HG03045 (cell line): ENCODE measurements at regions not wholly inside any gene's neighbourhood (a gene's known extent, or its start where the extent isn't known, plus 50 kb on each side); places are given as distances from the start of the nearest gene placed in this dataset.

Source experiments
- ATAC-seq: cut with Tn5 transposase; IDR thresholded peaks from one replicate; pipeline ENCODE4 v1.9.1; 2021; ENCODE audit warnings: mild to moderate bottlenecking, moderate library complexity; ENCODE audit not compliant: unreplicated experiment

DNA sequence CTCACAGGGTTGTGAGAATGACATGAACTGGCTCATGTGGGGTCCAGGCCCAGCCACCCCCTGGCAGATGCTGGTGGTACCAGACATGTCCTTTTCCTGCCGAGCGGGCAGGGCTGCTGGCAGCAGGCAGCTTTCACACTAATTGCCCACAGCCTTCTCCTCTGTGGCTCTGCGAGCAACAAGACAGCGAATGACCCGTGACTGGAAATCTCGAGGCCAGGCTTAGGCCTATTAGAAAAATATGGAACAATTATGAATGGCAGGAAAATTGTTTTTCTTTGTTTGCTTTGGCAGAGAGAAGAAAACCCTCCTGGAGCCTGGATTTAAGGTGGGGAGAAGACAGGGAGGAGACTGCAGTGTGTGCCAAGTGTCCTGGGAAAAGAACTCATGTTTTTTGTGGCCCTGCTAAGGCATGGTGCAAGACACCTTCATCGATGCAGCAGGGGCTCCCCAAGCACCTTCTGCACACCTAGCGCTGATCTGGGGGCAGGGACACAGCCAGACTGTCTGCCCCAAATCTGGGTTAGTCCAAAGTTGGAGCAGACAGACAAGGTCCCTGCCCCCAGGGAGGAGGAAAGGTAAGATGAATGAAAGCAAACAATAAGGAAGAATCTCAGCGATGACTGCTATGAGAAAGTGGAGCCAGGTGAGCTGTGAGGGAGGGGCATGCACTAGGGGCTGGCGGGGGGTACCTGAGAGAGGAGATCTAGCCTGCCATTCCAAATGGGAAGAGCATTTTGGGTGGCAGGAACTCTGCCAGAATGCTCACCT lies 193.8 kb upstream of the TLE3 start:
- no peak for ATAC-seq

DNA sequence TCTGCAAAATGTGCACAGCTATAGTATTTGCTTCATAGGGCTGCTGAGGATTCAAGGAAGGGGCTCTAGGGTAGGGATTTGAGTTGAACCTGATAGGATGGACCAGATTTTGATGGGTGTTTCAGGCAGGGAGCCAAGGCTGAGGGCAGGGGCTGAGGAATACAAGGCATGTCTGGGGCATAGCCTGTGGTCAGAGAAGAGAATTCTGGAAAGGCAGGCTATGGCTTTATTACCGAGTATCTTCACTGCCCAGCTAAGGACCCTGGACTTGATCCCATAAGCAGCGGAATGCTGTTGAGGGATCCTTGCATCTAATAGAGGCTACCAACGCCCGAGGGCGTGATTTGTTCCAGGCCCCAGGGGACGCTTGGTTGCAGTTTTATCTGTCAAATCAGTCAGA lies 193.0 kb upstream of the TLE3 start:
- no peak for ATAC-seq

DNA sequence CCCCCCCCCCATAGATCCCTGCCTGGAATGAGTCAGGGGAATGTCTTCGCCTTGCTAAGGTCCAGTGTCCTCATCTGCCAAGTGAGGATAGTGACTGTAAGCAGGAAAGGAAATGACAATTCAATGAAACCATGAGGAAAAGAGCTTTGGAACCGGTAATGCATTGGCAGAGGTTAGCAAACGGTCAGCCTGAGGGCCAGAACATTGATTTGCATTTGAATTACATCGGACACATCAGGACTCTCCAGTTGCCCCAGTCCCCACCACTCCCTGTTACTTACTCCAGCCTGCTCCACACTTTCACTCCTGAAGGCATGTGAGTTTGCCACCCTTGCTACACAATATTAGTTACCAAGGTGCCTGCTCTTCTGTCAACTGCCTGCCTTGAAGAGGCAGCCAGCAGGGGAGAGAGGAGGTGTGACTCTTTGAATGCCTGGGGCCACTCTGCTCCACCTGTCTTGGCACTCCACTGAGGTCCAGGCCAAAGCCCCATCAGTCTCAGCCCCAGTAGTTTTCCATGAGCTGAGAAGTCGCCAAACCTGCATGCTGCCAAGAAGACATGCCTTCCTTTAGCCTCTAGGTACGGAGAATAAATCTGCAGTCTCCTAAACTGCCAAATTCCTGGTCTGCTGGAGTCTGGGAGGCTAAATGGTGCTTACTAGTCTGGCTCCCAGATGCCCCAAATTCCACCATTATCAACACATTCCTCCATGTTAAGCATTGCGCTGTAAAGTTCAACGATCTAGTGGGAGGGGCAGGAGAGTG lies 191.7 kb upstream of the TLE3 start:
- ATAC-seq = no peak

DNA sequence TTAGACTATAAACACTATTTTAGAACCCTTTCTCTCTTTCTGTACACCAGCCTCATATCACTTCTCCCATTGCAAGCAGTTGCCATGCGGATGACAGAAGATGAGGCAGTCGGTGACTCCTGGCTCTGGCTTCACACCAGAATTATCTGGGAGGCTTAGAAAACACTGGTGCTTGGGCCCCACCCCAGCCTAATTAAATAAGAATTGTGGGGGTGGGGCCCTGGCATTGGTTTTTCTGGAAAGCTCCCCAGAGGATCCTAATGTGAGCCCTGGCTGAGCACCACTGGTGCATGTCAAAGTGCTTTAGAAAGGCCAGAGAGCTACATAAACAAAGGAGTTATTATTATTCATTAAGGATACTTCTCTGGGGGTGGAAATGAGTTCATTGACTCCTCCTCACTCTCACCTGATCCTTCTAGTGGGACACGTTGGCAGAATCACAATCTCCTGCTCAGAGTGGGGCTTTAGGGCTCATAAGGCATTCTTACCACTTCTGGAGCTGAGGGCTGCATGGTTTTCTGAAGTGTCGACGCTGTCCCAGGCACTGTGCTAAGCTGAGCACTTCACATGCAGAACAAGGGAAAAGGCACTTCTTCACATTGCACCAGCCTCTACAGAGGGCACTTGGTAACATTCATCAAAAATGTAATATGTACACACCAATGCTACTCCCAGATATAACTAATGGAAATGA lies 188.5 kb upstream of the TLE3 start:
- ATAC-seq = no peak

DNA sequence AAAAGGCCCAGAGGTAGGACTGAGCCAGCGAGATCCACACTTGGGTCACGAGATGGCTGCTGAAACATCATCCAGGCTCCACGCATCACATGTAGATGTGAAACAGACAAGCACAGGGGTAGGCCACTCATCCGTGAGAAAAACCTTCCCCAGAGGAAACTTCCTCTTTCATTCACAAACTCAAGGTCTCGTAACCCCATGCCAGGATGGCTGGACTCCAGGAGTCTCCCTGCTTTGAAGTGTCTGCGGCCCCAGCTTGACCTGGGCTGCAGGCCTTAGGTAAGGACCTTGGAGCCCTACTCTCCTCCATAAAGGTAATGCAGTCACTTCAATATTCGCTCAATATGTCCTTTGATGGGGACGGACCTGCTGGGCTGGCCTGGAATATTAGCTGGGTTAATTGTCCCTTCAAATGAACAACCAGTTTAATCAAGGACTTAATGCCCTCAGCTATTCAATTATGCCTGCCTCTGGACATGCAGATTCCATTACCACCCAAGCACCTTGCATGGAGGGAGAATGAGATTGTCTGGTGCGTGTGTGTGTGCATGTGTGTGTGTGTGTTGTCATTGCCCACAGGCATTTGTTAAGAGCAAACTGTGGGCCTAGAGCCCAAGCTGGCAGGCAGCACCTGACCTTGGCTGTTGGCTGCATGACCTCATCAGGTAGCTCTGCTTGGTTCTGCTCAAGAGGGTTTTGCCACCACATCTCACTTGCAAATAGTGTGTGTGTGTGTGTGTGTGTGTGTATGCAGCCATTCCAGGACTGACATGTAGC lies 186.9 kb upstream of the TLE3 start:
- no peak for ATAC-seq

DNA sequence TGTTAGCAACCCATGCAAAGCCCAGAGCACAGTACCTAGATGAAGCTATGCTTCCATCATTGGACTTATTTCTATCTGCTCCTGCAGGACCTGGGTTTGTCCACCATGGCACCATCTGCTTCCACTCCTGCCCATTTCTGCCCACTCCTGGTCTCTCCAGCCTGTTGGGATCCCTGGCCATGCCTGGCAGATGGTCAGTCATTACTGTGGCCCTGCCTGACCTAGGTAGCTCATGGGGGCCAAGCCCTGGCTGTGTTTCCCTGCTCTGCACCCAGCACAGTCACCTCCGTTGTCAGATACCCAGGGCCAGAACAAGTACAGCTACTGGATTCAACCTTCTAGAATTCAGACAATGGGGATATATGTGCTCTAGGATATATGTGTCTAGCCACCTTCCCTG lies 185.8 kb upstream of the TLE3 start:
- ATAC-seq = no peak

DNA sequence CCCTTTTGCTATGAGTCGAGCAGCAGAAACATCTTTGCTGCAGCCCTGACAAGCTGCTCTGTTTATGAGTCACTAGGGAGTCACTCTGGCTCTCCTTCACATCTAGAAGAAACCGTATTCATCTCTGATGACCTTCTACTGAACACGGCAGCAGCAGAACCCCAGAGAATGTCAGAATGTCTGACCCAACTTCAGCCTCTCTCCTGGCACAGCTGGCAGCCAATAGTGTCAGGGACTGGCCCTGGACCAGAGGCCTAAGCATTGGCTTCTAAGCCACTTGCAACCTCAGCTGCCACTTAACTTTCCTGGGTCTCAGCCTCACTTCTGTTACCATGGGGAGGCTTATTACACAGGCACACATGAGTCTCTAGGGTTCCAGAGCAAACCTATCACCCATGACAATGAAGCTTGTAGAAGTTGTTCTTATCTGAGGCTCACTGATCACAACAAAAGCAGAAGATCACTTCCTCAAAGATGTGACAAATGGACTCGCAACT lies 184.1 kb upstream of the TLE3 start:
- no peak for ATAC-seq

DNA sequence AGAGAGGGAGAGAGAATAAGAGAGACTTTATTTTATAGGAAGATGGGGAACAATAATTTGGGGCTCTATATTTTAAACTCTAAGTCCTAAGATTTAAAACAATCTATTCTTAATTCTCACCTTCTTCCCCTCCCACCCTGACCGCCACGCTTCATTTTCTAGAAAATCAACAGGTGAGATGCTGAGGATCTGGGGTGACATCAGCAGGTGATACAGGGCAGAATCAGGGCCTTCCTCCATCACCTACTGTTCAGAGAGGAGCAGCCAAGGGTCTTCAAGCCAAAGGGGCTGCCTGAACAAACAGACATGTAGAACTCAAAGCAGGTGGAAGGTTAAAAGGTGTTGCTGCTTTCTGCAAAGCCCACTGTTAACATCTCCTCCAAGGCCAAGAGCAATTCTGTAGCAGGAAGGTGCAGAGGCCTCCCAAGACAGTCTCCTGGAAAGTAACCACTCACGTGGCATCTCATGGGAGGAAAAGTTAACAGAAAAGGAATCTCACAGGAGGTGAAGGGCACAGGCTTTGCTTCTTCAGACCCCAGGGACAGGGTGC lies 183.6 kb upstream of the TLE3 start:
- no peak for ATAC-seq

DNA sequence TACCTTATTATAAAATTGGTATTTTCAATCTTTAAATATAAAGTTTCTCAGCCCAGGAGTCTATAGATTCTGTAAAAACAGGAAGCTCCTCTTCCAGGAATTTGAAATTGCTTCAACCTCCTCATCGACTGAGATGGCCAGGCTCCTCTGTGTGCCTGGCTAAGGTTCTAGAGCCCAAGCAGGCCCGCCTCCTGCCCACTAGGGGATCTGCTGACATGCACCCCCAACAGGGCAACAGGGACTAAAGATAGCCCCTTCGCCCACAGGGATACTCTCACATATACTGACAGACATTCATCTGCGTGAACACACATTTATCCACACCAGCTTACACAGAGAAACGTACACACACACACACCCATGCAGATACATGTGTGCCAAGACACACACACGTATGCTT lies 183.1 kb upstream of the TLE3 start:
- no peak for ATAC-seq

DNA sequence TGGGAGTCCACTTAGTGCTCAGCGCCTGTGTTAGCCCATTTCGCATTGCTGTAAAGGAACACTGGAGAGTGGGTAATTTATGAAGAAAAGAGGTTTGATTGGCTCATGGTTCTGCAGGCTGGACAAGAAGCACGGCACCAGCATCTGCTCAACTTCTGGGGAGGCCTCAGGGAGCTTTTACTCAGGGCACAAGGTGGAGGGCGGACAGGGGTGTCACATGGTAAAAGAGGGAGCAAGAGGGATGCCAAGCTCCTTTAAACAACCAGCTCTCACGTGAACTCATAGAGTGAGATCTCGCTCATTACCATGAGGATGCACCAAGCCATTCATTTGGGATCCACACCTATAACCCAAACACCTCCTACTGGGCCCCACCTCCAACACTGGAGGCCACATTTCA lies 181.4 kb upstream of the TLE3 start:
- no peak for ATAC-seq

DNA sequence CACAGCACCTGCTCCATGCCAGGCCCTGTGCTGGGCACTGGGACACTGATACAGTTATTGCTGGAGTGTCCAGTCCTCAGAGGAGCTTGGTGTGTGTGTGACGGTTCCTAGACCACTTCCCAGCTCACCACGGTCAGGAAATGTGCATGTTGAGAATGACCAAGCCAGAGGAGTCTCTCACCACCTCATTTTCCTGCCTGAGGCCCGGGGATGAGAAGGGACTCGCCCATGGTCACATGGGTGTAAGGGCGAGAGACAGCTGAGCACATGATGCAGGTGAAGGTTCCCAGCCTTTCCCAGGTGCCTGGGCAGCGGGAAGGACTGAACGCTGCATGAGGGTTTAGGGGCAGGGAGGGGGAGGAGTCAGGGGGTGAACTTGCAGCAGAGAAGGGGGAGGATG lies 180.9 kb upstream of the TLE3 start:
- no peak for ATAC-seq

DNA sequence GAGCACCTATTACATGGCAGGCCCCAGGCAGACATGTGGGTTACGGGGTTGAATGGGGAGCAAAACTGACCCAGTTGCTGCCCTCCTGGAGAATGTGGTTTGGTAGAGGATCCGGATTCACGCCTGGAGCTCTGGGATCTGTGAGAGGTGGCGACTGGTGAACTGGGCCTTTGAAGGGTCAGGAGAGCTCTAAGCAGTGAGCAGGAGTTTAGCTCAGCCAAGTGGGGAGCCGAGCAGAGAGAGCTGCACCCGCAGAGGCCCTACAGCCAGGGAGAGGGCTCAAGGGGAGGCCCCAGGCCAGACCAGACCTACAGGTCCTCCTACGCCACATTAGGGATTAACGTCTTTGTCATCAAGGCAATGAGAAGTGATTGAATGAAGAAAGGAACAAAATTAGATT lies 179.8 kb upstream of the TLE3 start:
- ATAC-seq = no peak

DNA sequence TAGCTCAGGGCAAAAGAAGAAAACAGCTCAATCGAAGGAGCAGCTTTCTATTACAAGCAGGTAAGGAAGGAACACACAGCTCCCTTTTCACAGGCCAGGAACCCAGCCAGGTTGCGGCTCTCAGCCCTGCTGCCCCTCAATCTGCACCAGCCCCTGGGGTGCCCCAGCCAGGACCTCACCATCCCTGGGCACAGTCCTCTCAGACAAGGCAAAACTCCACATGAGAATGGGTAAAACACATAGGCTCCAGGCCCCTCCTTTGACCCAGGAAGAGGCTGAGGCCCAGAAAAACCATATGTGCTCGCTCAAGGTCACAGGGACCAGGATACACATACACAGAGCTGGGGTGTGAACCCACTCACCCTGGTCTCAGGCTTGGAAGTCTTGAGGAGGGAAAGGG lies 178.7 kb upstream of the TLE3 start:
- no peak for ATAC-seq

DNA sequence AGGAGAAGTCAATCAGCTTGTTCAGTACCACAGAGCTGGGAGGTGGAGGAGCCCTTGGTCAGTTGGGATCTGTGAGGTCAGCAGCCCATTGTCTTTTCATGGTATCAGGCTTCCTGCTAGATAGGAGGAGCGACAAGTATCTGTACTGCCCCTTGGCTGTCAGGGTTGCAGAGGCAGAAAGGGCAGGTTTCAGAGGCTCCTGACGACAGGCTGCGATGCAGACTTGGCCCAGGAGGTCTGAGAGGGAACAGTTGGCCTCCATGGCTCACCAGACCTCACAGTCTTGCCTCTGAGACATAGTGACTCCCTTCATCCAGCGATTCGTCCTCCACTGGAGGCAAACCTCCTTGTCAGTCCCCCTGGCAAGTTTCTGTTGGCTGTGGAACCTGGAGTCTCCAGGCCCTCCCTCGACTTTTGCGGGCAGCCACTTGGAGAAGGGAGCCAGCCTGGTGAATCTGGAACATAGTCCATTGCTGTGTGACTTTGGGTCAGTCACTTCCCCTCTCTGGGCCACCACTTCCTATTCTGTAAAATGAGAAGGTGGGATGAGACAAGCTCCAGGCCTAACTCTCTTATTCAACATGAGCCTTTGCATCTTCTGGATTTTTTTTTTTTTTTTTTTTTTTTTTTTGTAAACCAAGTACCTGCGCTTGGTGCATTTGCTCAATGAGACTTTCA lies 177.9 kb upstream of the TLE3 start:
- no peak for ATAC-seq

DNA sequence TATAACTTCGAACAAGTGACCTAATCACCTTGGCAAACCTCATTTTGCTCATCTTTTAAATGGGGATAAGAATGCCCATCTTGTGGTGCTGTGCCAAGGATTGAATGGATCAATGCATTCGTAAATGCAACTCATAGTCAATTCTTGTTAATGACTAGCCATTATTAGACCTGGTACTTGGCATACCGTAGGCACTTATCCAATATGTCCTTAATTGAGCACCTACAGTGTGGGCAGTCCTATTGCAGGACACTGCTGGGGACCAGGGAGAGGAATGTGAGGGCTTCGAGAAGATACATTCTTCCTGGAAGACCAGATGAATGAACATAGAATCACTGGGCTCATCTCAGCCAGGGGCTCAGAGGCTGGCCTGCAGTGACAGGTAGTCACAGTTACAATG lies 177.2 kb upstream of the TLE3 start:
- ATAC-seq = no peak

DNA sequence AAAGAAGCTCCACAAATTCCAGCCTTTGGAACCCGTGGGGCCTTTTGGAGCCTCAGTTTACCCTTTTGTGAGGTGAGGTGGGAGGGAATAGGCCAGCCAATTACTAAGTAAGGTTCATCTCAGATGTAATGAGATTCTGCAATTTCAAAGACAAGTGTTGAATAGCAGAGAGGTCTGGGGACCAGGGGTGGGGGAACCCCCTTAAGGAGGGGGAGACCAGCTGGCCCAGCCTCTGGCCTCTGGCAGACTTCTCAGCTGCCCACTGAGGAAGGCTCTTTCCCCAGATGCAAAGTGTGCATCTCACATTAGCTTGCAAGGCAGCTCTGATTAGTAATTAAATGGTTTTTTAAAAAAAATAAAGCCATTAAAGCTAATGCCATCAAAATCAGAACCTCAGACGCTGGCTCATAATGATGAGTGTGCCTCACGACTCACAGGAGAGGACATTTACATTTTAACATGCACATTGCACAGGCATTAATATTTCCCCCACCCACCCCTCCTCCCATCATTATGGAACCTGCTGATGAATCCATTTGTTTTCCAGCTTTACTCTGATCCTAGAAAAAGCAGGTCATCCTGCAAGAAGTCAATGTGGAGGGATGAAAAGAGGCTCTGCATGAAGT lies 176.7 kb upstream of the TLE3 start:
- no peak for ATAC-seq

DNA sequence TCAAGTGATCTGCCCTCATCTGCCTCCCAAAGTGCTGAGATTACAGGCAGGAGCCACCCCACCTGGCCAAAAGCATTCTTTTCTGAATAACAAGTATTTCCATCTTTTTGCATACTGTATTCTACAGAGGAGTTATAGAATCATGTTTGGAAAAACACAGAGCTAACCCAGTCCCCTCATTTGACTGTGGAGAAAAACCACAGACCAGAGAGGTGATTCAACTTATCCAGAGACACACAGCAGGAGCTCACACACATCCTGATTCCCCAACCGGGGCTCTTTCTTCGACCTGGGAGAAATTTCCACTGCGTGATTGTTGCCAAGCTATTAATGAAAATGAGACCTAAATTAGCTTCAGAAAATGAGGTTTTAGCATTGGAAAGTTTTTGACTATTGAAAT lies 176.1 kb upstream of the TLE3 start:
- ATAC-seq = no peak

DNA sequence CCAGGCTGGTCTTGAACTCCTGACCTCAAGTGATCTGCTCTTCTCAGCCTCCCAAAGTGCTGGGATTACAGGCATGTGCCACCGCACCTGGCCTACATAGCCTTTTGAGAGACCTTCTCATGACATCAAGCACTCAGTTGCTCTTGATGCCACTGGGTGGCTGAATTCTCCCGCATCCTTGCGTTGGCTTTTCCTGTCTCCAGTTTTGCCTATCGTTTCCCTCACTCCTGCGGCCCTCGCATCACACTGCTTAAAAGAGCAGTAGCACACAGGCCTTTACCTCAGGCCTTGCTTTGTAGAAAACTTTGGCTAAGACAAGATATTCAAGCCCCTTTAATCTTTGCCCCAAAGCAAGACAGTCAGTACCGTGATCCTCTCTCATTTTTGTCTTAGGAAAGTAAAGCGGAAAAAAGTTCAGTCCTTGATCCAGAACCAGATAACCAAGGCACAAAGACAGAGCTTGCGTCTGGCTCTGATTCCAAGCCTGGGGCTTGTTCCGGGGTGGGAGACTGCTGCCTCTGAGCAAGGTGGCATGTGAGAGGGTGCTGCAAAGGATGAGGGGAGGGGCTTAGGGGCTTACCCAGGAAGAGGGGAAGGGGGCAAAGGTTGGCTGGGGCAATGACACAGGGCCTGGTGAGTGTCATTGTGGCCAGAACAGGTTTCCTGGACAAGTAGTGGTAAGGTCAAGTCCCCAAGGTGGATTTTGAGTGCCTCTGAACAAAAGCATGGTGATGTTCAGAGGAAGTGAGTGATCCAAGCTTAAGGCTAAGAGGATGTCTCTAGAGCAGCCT lies 175.0 kb upstream of the TLE3 start:
- no peak for ATAC-seq
